HG02642 (cell line): ENCODE measurements at regions not wholly inside any gene's neighbourhood (a gene's known extent, or its start where the extent isn't known, plus 50 kb on each side); places are given as distances from the start of the nearest gene placed in this dataset.

Experiments used
- ATAC-seq: cut with Tn5 transposase; IDR thresholded peaks from one replicate; pipeline ENCODE4 v1.9.1; 2021; ENCODE audit warnings: mild to moderate bottlenecking; ENCODE audit not compliant: unreplicated experiment, poor library complexity

DNA sequence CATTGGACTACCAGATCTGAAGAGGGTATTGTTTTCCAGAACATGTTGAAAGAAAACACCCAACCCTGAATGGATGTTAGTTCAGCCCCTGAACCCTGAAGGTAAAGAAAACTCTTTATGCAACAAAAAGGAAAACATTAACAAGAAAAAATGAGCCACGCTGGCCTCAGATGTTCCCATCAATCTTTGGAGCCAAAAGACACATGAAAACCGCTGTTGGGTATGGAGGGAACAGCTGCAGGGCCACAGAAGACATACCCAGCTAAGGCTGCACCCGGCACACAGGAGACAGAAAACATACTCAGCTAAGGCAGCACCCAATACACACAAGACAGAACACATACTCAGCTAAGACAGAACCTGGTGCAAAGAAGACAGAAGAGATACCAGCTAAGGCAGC, 51.3 kb upstream of the GALNT9 start:
- ATAC-seq = no peak

DNA sequence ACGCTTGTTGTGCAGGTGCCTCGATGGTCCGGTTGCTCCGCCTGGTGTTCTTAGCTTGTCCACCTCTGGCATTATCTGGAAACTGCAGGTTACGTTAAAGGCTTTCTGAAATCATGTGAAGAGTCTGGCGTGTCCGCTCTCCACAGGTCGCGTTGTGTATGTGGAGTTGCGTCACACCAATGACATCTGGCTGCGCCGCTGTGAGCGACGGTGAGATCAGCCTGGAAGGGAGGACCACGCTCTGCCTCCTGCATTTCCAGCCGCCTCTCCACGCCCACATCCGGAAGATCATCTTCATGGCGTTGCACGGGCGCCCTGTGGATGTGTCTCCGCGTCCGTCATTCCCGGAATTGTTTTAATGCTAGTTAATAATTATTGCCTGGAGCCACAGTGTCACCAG, 50.6 kb upstream of the GALNT9 start:
- no peak for ATAC-seq

DNA sequence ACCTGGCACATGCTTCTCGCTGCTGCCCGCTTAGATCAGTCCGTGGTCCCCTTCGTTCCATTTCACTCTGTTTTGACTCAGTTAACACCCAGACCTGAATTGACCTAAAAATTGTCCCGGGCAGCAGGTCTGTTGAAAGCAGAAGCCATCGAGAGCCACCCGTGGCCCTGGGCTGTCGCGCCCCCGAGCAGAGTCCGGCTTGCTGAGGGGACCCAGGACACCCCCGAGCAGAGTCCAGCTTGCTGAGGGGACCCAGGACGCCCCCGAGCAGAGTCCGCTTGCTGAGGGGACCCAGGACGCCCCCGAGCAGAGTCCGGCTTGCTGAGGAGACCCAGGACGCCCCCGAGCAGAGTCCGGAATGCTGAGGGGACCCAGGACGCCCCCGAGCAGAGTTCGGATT, 50.2 kb upstream of the GALNT9 start:
- no peak for ATAC-seq
